ENCODE measurements at regions not wholly inside any gene's neighbourhood (a gene's known extent, or its start where the extent isn't known, plus 50 kb on each side); places are given as distances from the start of the nearest gene placed in this dataset.

GRCh38 chr1:43065191-43065590, 106.5 kb upstream of the SLC2A1 start:
- DNase-seq, result no peak

GRCh38 chr1:43063394-43064219, 104.9 kb upstream of the SLC2A1 start:
- no peak for DNase-seq

- DNase-seq, result no peak
Observed at GRCh38 chr1:43062527-43063095, 103.9 kb upstream of the SLC2A1 start.

GRCh38 chr1:43061757-43062156, 103.1 kb upstream of the SLC2A1 start:
- DNase-seq, result no peak

GRCh38 chr1:43059640-43060574, 101.2 kb upstream of the SLC2A1 start:
- DNase-seq, result no peak

GRCh38 chr1:43058545-43059360, 100.1 kb upstream of the SLC2A1 start:
- DNase-seq, result no peak

- DNase-seq, result no peak
Observed at GRCh38 chr1:43058056-43058455, 99.4 kb upstream of the SLC2A1 start.

GRCh38 chr1:43057567-43057966, 98.9 kb upstream of the SLC2A1 start:
- no peak for DNase-seq

- no peak for DNase-seq
Observed at GRCh38 chr1:43056981-43057391, 98.3 kb upstream of the SLC2A1 start.

GRCh38 chr1:43056460-43056859, 97.8 kb upstream of the SLC2A1 start:
- no peak for DNase-seq

GRCh38 chr1:43054961-43055360, 96.3 kb upstream of the SLC2A1 start:
- no peak for DNase-seq

- DNase-seq, result no peak
Observed at GRCh38 chr1:43052786-43053439, 94.2 kb upstream of the SLC2A1 start.

GRCh38 chr1:43052322-43052721, 93.7 kb upstream of the SLC2A1 start:
- DNase-seq, result no peak

GRCh38 chr1:43049481-43049880, 90.8 kb upstream of the SLC2A1 start:
- no peak for DNase-seq

GRCh38 chr1:43048601-43049011, 89.9 kb upstream of the SLC2A1 start:
- no peak for DNase-seq

GRCh38 chr1:43047135-43047534, 88.5 kb upstream of the SLC2A1 start:
- DNase-seq, result no peak

- DNase-seq, result no peak
Observed at GRCh38 chr1:43044572-43045361, 86.1 kb upstream of the SLC2A1 start.

GRCh38 chr1:43043695-43044094, 85.0 kb upstream of the SLC2A1 start:
- no peak for DNase-seq

GRCh38 chr1:43042773-43043457, 84.2 kb upstream of the SLC2A1 start:
- DNase-seq, result no peak

GRCh38 chr1:43042127-43042526, 83.5 kb upstream of the SLC2A1 start:
- no peak for DNase-seq

GRCh38 chr1:43041591-43041990, 82.9 kb upstream of the SLC2A1 start:
- DNase-seq, result no peak
